HCT116 (cell line): ENCODE measurements at regions not wholly inside any gene's neighbourhood (a gene's known extent, or its start where the extent isn't known, plus 50 kb on each side); places are given as distances from the start of the nearest gene placed in this dataset.

ENCODE experiments used
- ATAC-seq: fragments of 200-7000 bp; cut with Tn5 transposase; 2 replicates; pipeline ENCODE4 v1.9.1; 2020; ENCODE audit warnings: mild to moderate bottlenecking, moderate library complexity
- BruUV-seq: library from RNA; stranded (reverse); fragments of 400-500 nt; replicated peaks from 2 replicates; lab custom pipeline; 2021; lab: Mats Ljungman, UMichigan
- CTCF ChIA-PET: fragments of 300-600 bp; sonication (Branson Sonifier 250); formaldehyde crosslinking; loops from one replicate; lab custom pipeline; 2021; ENCODE audit warnings: antibody characterized with exemption; lab: Charles Lee
- POLR2A ChIA-PET: fragments of 300-600, 350-600 bp; sonication (Branson Sonifier 250); formaldehyde crosslinking; loops from one replicate; lab custom pipeline; 2021; ENCODE audit warnings: antibody characterized with exemption; lab: Charles Lee
- RAD21 ChIA-PET, 2 experiments: fragments of 300-600 bp; sonication (Branson Sonifier 250); formaldehyde crosslinking; loops; one replicate each; lab custom pipeline; 2023; ENCODE audit warnings: low total read pairs in 2 of 2; ENCODE audit not compliant: uncharacterized antibody in 2 of 2, unreplicated experiment in 2 of 2, low non-redundant PET in 1 of 2; lab: Charles Lee
- DNase-seq: peaks from one replicate; pipeline ENCODE4 v3.0.0-alpha.2; 2010; ENCODE audit warnings: low read depth, low spot score
- H2AFZ ChIP-seq: fragments of 200-600 bp; shearing (Covaris generic), sonication (generic); 2 replicates; pipeline ENCODE4 v1.6.1; 2017; ENCODE audit warnings: low read depth, mixed run types, mixed read lengths, antibody characterized with exemption, low read length; ENCODE audit not compliant: poor library complexity, severe bottlenecking
- H3K27ac ChIP-seq: 2 replicates; pipeline ENCODE4 v1.5.1; 2012; ENCODE audit warnings: low read depth, low read length
- H3K27me3 ChIP-seq: fragments of 200-600 bp; sonication (generic); 2 replicates; pipeline ENCODE4 v1.6.1; 2016; ENCODE audit warnings: mixed run types, low read length, mixed read lengths; ENCODE audit not compliant: insufficient read depth
- H3K36me3 ChIP-seq, 2 experiments: fragments of 200-500 bp in 1 of 2; fragments of 200-600 bp in 1 of 2; sonication (Bioruptor generic) in 1 of 2; sonication (generic) in 1 of 2; 2 replicates each; pipeline versions ENCODE4 v1.5.1 to v1.6.1; 2014 to 2016; ENCODE audit warnings: low read length in 2 of 2, inconsistent platforms in 1 of 2, mixed read lengths in 1 of 2, mixed run types in 1 of 2; ENCODE audit not compliant: insufficient read depth in 2 of 2, control insufficient read depth in 1 of 2
- H3K4me1 ChIP-seq, 2 experiments: fragments of 200-600 bp in 1 of 2; sonication (generic) in 1 of 2; 2 replicates each; pipeline versions ENCODE4 v1.5.1 to v1.6.1; 2012 to 2017; ENCODE audit warnings: low read length in 2 of 2, inconsistent platforms in 1 of 2, mild to moderate bottlenecking in 1 of 2, mixed read lengths in 1 of 2, mixed run types in 1 of 2, moderate library complexity in 1 of 2; ENCODE audit not compliant: insufficient read depth in 2 of 2, control insufficient read depth in 1 of 2
- H3K4me2 ChIP-seq: fragments of 200-600 bp; sonication (generic); 2 replicates; pipeline ENCODE4 v1.6.1; 2017; ENCODE audit warnings: mixed run types, low read length, mixed read lengths
- H3K4me3 ChIP-seq, 2 experiments: fragments of 200-600 bp in 1 of 2; sonication (generic) in 1 of 2; replicated peaks in 1 of 2; 2 replicates each; pipeline ENCODE4 v1.5.1; 2011 to 2016; ENCODE audit warnings: low read length in 2 of 2, control low read depth in 1 of 2, low read depth in 1 of 2, mild to moderate bottlenecking in 1 of 2, mixed read lengths in 1 of 2, mixed run types in 1 of 2
- H3K79me2 ChIP-seq: fragments of 200-600 bp; sonication (generic); 2 replicates; pipeline ENCODE4 v1.6.1; 2017; ENCODE audit warnings: mild to moderate bottlenecking, mixed run types, low read length, moderate library complexity, mixed read lengths; ENCODE audit not compliant: insufficient read depth
- H3K9ac ChIP-seq: fragments of 200-600 bp; sonication (generic); 2 replicates; pipeline ENCODE4 v1.6.1; 2016; ENCODE audit warnings: low read length, mixed read lengths
- H3K9me2 ChIP-seq: fragments of 200-600 bp; sonication (generic), shearing (Covaris generic); 2 replicates; pipeline ENCODE4 v1.6.1; 2017; ENCODE audit warnings: mixed run types, mild to moderate bottlenecking, moderate library complexity; ENCODE audit not compliant: insufficient read depth
- H3K9me3 ChIP-seq, 2 experiments: fragments of 200-500 bp in 1 of 2; fragments of 200-600 bp in 1 of 2; sonication (Bioruptor generic) in 1 of 2; sonication (generic) in 1 of 2; 2 replicates each; pipeline ENCODE4 v1.6.1; 2014 to 2017; ENCODE audit warnings: low read length in 2 of 2, mixed read lengths in 2 of 2, inconsistent platforms in 1 of 2, low read depth in 1 of 2, mild to moderate bottlenecking in 1 of 2, mixed run types in 1 of 2, moderate library complexity in 1 of 2; ENCODE audit not compliant: control insufficient read depth in 1 of 2, insufficient read depth in 1 of 2
- H4K20me1 ChIP-seq: fragments of 200-600 bp; sonication (generic), shearing (Covaris generic); 2 replicates; pipeline ENCODE4 v1.6.1; 2017; ENCODE audit warnings: mixed run types, mild to moderate bottlenecking, moderate library complexity; ENCODE audit not compliant: insufficient read depth
- ATF3 ChIP-seq: IDR thresholded peaks from 2 replicates; pipeline ENCODE4 v1.6.1; 2012
- CBX3 ChIP-seq: IDR thresholded peaks from 2 replicates; pipeline ENCODE4 v1.6.1; 2012; ENCODE audit warnings: low read depth
- CEBPB ChIP-seq: IDR thresholded peaks from 2 replicates; pipeline ENCODE4 v1.6.1; 2012; ENCODE audit warnings: low read depth
- EGR1 ChIP-seq: IDR thresholded peaks from 2 replicates; pipeline ENCODE4 v1.6.1; 2012; ENCODE audit warnings: low read depth
- EZH2 ChIP-seq: fragments of 200-600 bp; sonication (generic); IDR thresholded peaks from 2 replicates; pipeline ENCODE4 v1.6.1; 2017; ENCODE audit warnings: antibody characterized with exemption, mixed run types
- FOSL1 ChIP-seq: IDR thresholded peaks from 2 replicates; pipeline ENCODE4 v1.6.1; 2012; ENCODE audit warnings: low read depth
- JUND ChIP-seq: IDR thresholded peaks from 2 replicates; pipeline ENCODE4 v1.6.1; 2012
- MAX ChIP-seq: IDR thresholded peaks from 2 replicates; pipeline ENCODE4 v1.6.1; 2012
- POLR2A ChIP-seq: IDR thresholded peaks from 2 replicates; pipeline ENCODE4 v1.7.0; 2011; ENCODE audit warnings: borderline replicate concordance; ENCODE audit not compliant: insufficient read depth, insufficient read length; ENCODE audit errors: extremely low read depth
- POLR2AphosphoS5 ChIP-seq: IDR thresholded peaks from 2 replicates; pipeline ENCODE4 v1.6.1; 2011; ENCODE audit warnings: mild to moderate bottlenecking, low read depth, low read length, moderate library complexity
- RAD21 ChIP-seq: IDR thresholded peaks from 2 replicates; pipeline ENCODE4 v1.6.1; 2012; ENCODE audit warnings: low read depth, mild to moderate bottlenecking
- REST ChIP-seq: IDR thresholded peaks from 2 replicates; pipeline ENCODE4 v1.6.1; 2012; ENCODE audit warnings: low read depth
- SIN3A ChIP-seq: IDR thresholded peaks from 2 replicates; pipeline ENCODE4 v1.6.1; 2012; ENCODE audit warnings: low read depth
- SP1 ChIP-seq: IDR thresholded peaks from 2 replicates; pipeline ENCODE4 v1.6.1; 2012; ENCODE audit warnings: low read depth
- SRF ChIP-seq: IDR thresholded peaks from 2 replicates; pipeline ENCODE4 v1.6.1; 2012; ENCODE audit warnings: low read depth
- TCF7L2 ChIP-seq: IDR thresholded peaks from 2 replicates; pipeline ENCODE4 v1.7.0; 2011; ENCODE audit warnings: borderline replicate concordance, inconsistent platforms; ENCODE audit not compliant: insufficient read depth, insufficient read length; ENCODE audit errors: extremely low read depth
- ZFX ChIP-seq: fragments of 450-650 bp; IDR thresholded peaks from 2 replicates; pipeline ENCODE4 v1.6.1; 2017
- ZNF274 ChIP-seq: fragments of 200-500 bp; sonication (Bioruptor generic); IDR thresholded peaks from 2 replicates; pipeline ENCODE4 v1.6.1; 2014; ENCODE audit warnings: mild to moderate bottlenecking, low read depth, low read length, inconsistent platforms
- intact Hi-C: fragments of 100-400 bp; cut with micrococcal nuclease; formaldehyde crosslinking; loops from 2 replicates; pipeline ENCODE4 v1.10.0; 2022

- no peak for TF ChIP-seq REST
- no peak for TF ChIP-seq ZNF274
- no peak for TF ChIP-seq ZFX
- TF ChIP-seq EZH2 = no peak
- TF ChIP-seq EGR1 = no peak
- TF ChIP-seq CEBPB = no peak
- no peak for TF ChIP-seq RAD21
- TF ChIP-seq SIN3A = no peak
- TF ChIP-seq ATF3 = no peak
- no peak for TF ChIP-seq TCF7L2
- no peak for TF ChIP-seq FOSL1
- TF ChIP-seq SRF = no peak
Measured at GRCh38 chr4:162347156-162347841, 183.5 kb upstream of the FSTL5 start (continued).

GRCh38 chr4:162343967-162344366, 180.2 kb upstream of the FSTL5 start:
- H3K36me3 ChIP-seq = no peaks in the 10 kb centered on the region
- no peak for ATAC-seq
- intact Hi-C loops = no loop called here
- no peak overlapping the region for H3K4me2 ChIP-seq
- H3K27me3 ChIP-seq = no peaks in the 10 kb centered on the region
- no peaks in the 10 kb centered on the region for H3K79me2 ChIP-seq
- no peak overlapping the region for H3K9ac ChIP-seq
- no peaks in the 10 kb centered on the region for H3K9me2 ChIP-seq
- DNase-seq = no peak
- ChIA-PET RAD21 (no interaction called here), CTCF (no interaction called here), POLR2A (no interaction called here)
- no peak overlapping the region for H3K27ac ChIP-seq
- no peaks in the 10 kb centered on the region for H4K20me1 ChIP-seq
- H2AFZ ChIP-seq = no peak overlapping the region
- no peaks in the 10 kb centered on the region for H3K4me1 ChIP-seq
- H3K4me3 ChIP-seq = no peak overlapping the region
- no TSS peak for BruUV-seq
- H3K9me3 ChIP-seq = no peaks in the 10 kb centered on the region
- TF ChIP-seq POLR2AphosphoS5 (no peak), CBX3 (no peak), JUND (no peak), ATF3 (no peak), RAD21 (no peak), EZH2 (no peak), SP1 (no peak), ZFX (no peak), EGR1 (no peak), SIN3A (no peak), POLR2A (no peak), FOSL1 (no peak), MAX (no peak), TCF7L2 (no peak), REST (no peak)
